GDM1 (cell line): ENCODE measurements at regions not wholly inside any gene's neighbourhood (a gene's known extent, or its start where the extent isn't known, plus 50 kb on each side); places are given as distances from the start of the nearest gene placed in this dataset.

Source experiments
- DNase-seq: peaks from one replicate; lab custom pipeline; 2025; lab: John Stamatoyannopoulos, UW

GRCh38 chr21:38984982-38985567, 179.3 kb downstream of the ETS2 start:
- DNase-seq = peak; percentile 78

- DNase-seq = no peak
Measured at GRCh38 chr21:38984568-38984967, 178.8 kb downstream of the ETS2 start.

GRCh38 chr21:38983560-38983959, 177.8 kb downstream of the ETS2 start:
- no peak for DNase-seq

GRCh38 chr21:38982804-38983203, 177.1 kb downstream of the ETS2 start:
- no peak for DNase-seq

GRCh38 chr21:38982096-38982495, 176.4 kb downstream of the ETS2 start:
- no peak for DNase-seq

GRCh38 chr21:38980416-38981313, 174.9 kb downstream of the ETS2 start:
- peak; percentile 22 for DNase-seq

- peak; percentile 21 for DNase-seq
Measured at GRCh38 chr21:38979271-38980121, 173.8 kb downstream of the ETS2 start.

- DNase-seq = no peak
Measured at GRCh38 chr21:38976900-38977299, 171.2 kb downstream of the ETS2 start.

- no peak for DNase-seq
Measured at GRCh38 chr21:38973552-38973951, 167.8 kb downstream of the ETS2 start.

GRCh38 chr21:38972078-38972477, 166.3 kb downstream of the ETS2 start:
- DNase-seq = no peak

GRCh38 chr21:38970765-38971164, 165.0 kb downstream of the ETS2 start:
- no peak for DNase-seq

- DNase-seq = peak; percentile 35
Measured at GRCh38 chr21:38968887-38969543, 163.3 kb downstream of the ETS2 start.

- no peak for DNase-seq
Measured at GRCh38 chr21:38965910-38966504, 160.3 kb downstream of the ETS2 start.

GRCh38 chr21:38965241-38965640, 159.5 kb downstream of the ETS2 start:
- DNase-seq = no peak

- DNase-seq = no peak
Measured at GRCh38 chr21:38963006-38963405, 157.3 kb downstream of the ETS2 start.

GRCh38 chr21:38960251-38960650, 154.5 kb downstream of the ETS2 start:
- no peak for DNase-seq

GRCh38 chr21:38959692-38960061, 153.9 kb downstream of the ETS2 start:
- no peak for DNase-seq

GRCh38 chr21:38958940-38959691, 153.4 kb downstream of the ETS2 start:
- DNase-seq = no peak

- no peak for DNase-seq
Measured at GRCh38 chr21:38958323-38958705, 152.6 kb downstream of the ETS2 start.

- DNase-seq = no peak
Measured at GRCh38 chr21:38957575-38958322, 152.0 kb downstream of the ETS2 start.
